ENCODE measurements at regions not wholly inside any gene's neighbourhood (a gene's known extent, or its start where the extent isn't known, plus 50 kb on each side); places are given as distances from the start of the nearest gene placed in this dataset.

- Mint-ChIP-seq H3K4me3 (no peak overlapping the region), H3K27ac (peak overlapping the region; percentile 97), H3K9me3 (peaks cover 13% of the 10 kb centered on the region), H3K27me3 (peaks cover 12% of the 10 kb centered on the region), H3K36me3 (ENCODE audit: low read depth) (peaks cover 6% of the 10 kb centered on the region), H3K4me1 (ENCODE audit: low read depth) (peaks cover 57% of the 10 kb centered on the region)
- intact Hi-C loops (cut with micrococcal nuclease), result loop anchor here (2.0 kb wide), 1 partner anchor 163 kb away; the partner anchor contains the start of gene ARL4C
Observed at GRCh38 chr2:234333168-234334130, 163.4 kb downstream of the ARL4C start.

DNA sequence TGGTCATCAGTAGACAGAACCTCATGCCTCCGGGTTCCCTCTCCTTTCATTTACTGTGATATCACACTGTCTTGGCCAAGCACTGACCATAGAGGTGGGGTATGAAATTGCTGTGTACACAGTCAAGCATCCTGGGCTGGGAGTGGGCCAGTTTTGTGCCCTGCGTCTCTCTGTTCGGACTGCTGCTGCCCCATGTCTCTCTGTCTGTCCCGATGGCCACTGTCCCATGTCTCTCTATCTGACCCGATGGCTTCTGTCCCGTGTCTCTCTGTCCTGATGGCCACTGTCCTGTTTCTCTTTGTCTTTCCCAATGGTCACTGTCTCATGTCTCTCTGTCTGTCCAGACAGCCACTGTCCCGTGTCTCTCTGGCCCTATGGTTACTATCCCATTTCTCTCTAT lies 164.9 kb downstream of the ARL4C start:
- Mint-ChIP-seq H3K9me3 (peaks cover 12% of the 10 kb centered on the region), H3K4me3 (no peak overlapping the region), H3K36me3 (ENCODE audit: low read depth) (peaks cover 6% of the 10 kb centered on the region), H3K27ac (peak overlapping the region; percentile 97), H3K27me3 (peaks cover 15% of the 10 kb centered on the region), H3K4me1 (ENCODE audit: low read depth) (peaks cover 50% of the 10 kb centered on the region)
- intact Hi-C loops (cut with micrococcal nuclease), result no loop called here

GRCh38 chr2:234331566-234331965 lies 165.3 kb downstream of the ARL4C start:
- peaks cover 46% of the 10 kb centered on the region for H3K4me1 Mint-ChIP-seq (ENCODE audit: low read depth)
- no peak overlapping the region for H3K4me3 Mint-ChIP-seq
- peaks cover 12% of the 10 kb centered on the region for H3K9me3 Mint-ChIP-seq
- peaks cover 15% of the 10 kb centered on the region for H3K27me3 Mint-ChIP-seq
- intact Hi-C loops (cut with micrococcal nuclease), result no loop called here
- H3K36me3 Mint-ChIP-seq (ENCODE audit: low read depth), result peaks cover 6% of the 10 kb centered on the region
- peak overlapping the region; percentile 97 for H3K27ac Mint-ChIP-seq

GRCh38 chr2:234330902-234331301 lies 166.0 kb downstream of the ARL4C start:
- Mint-ChIP-seq H3K4me1 (ENCODE audit: low read depth) (peaks cover 39% of the 10 kb centered on the region), H3K27ac (peak overlapping the region; percentile 97)
- intact Hi-C loops (cut with micrococcal nuclease), result no loop called here

GRCh38 chr2:234329202-234329960 lies 167.5 kb downstream of the ARL4C start:
- intact Hi-C loops (cut with micrococcal nuclease), result no loop called here
- no peak overlapping the region for H3K27ac Mint-ChIP-seq
- peaks cover 6% of the 10 kb centered on the region for H3K36me3 Mint-ChIP-seq (ENCODE audit: low read depth)
- H3K4me1 Mint-ChIP-seq (ENCODE audit: low read depth), result peaks cover 29% of the 10 kb centered on the region
- no peak overlapping the region for H3K4me3 Mint-ChIP-seq
- peaks cover 15% of the 10 kb centered on the region for H3K27me3 Mint-ChIP-seq
- peaks cover 12% of the 10 kb centered on the region for H3K9me3 Mint-ChIP-seq

More at GRCh38 chr2:234330902-234331301, 166.0 kb downstream of the ARL4C start:
- Mint-ChIP-seq H3K27me3 (peaks cover 15% of the 10 kb centered on the region), H3K36me3 (ENCODE audit: low read depth) (peaks cover 6% of the 10 kb centered on the region), H3K4me3 (no peak overlapping the region), H3K9me3 (peaks cover 12% of the 10 kb centered on the region)

- Mint-ChIP-seq H3K27ac (peak overlapping the region; percentile 21), H3K9me3 (peaks cover 12% of the 10 kb centered on the region), H3K27me3 (peaks cover 21% of the 10 kb centered on the region), H3K36me3 (ENCODE audit: low read depth) (peaks cover 6% of the 10 kb centered on the region), H3K4me1 (ENCODE audit: low read depth) (peaks cover 31% of the 10 kb centered on the region), H3K4me3 (no peak overlapping the region)
- intact Hi-C loops (cut with micrococcal nuclease), result no loop called here
Observed at GRCh38 chr2:234328444-234328990, 168.4 kb downstream of the ARL4C start.

DNA sequence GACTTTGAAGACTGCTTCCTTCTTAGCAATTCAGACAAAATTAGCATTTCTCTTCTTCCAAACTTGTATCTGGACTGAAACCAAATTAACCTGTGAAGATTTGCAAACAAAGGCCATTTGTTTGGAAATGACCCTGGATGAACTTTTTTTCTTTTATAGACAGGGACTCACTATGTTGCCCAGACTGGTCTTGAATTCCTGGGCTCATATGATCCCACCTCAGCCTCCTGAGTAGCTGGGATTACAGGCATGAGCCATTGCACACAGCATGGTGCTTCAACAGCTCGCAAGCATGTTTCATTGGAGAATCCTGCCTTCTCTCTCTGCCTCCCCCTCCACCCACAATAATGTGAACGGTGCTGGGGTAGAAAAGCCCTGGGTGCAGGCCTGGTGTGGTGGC lies 170.2 kb downstream of the ARL4C start:
- H3K4me3 Mint-ChIP-seq, result no peak overlapping the region
- H3K27ac Mint-ChIP-seq, result no peak overlapping the region
- H3K9me3 Mint-ChIP-seq, result no peaks in the 10 kb centered on the region
- peaks cover 15% of the 10 kb centered on the region for H3K4me1 Mint-ChIP-seq (ENCODE audit: low read depth)
- no peaks in the 10 kb centered on the region for H3K36me3 Mint-ChIP-seq (ENCODE audit: low read depth)
- peaks cover 12% of the 10 kb centered on the region for H3K27me3 Mint-ChIP-seq
- intact Hi-C loops (cut with micrococcal nuclease), result no loop called here

- Mint-ChIP-seq H3K4me3 (no peak overlapping the region), H3K27ac (peak overlapping the region; percentile 28), H3K9me3 (no peaks in the 10 kb centered on the region), H3K4me1 (ENCODE audit: low read depth) (peaks cover 11% of the 10 kb centered on the region), H3K27me3 (peaks cover 18% of the 10 kb centered on the region), H3K36me3 (ENCODE audit: low read depth) (no peaks in the 10 kb centered on the region)
- intact Hi-C loops (cut with micrococcal nuclease), result no loop called here
Observed at GRCh38 chr2:234324116-234324515, 172.8 kb downstream of the ARL4C start.

DNA sequence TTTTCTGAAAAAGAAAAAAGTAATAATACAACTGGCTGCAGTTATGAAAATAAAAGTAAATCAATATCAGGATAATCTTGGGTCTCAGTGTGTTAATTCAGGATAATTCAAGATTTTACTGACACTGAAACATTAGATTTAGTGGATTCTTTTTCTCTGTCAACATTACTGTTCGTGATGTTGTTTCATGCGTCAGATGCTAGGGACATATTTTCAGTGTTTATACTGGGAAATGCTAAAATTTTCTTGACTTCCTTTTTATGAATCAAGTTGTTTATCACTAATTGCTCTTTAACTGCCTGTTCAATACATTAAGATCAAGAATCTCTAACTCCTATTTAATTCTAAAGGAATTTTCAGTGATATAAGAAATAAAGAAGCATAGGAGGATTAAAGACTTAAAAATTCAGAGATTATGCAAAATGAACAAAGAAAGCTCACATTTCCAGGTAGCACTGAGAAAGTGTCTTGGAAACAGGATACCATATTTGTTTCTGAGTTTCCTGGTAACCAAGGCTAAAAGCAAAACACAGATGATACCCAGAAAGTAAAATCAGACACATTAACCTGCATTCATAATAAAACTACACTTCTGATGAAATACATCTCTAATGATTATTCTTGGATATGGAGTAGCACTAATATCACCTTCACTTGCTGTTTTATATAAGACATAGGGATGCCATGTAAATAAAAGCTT lies 174.0 kb downstream of the ARL4C start:
- no peak overlapping the region for H3K4me3 Mint-ChIP-seq

GRCh38 chr2:234320066-234320465 lies 176.8 kb downstream of the ARL4C start:
- no peak overlapping the region for H3K4me3 Mint-ChIP-seq
- peaks cover 23% of the 10 kb centered on the region for H3K4me1 Mint-ChIP-seq (ENCODE audit: low read depth)
- H3K9me3 Mint-ChIP-seq, result no peaks in the 10 kb centered on the region
- peaks cover 19% of the 10 kb centered on the region for H3K27me3 Mint-ChIP-seq
- H3K36me3 Mint-ChIP-seq (ENCODE audit: low read depth), result no peaks in the 10 kb centered on the region
- intact Hi-C loops (cut with micrococcal nuclease), result no loop called here
- H3K27ac Mint-ChIP-seq, result peak overlapping the region; percentile 13

More for the DNA sequence above, 174.0 kb downstream of the ARL4C start:
- Mint-ChIP-seq H3K9me3 (no peaks in the 10 kb centered on the region), H3K36me3 (ENCODE audit: low read depth) (no peaks in the 10 kb centered on the region), H3K27ac (no peak overlapping the region), H3K27me3 (peaks cover 17% of the 10 kb centered on the region), H3K4me1 (ENCODE audit: low read depth) (peaks cover 17% of the 10 kb centered on the region)
- intact Hi-C loops (cut with micrococcal nuclease), result no loop called here

GRCh38 chr2:234318361-234318760 lies 178.5 kb downstream of the ARL4C start:
- H3K4me1 Mint-ChIP-seq (ENCODE audit: low read depth), result peaks cover 24% of the 10 kb centered on the region
- intact Hi-C loops (cut with micrococcal nuclease), result no loop called here
- no peaks in the 10 kb centered on the region for H3K9me3 Mint-ChIP-seq
- peak overlapping the region; percentile 62 for H3K27ac Mint-ChIP-seq
- no peak overlapping the region for H3K4me3 Mint-ChIP-seq
- H3K36me3 Mint-ChIP-seq (ENCODE audit: low read depth), result no peaks in the 10 kb centered on the region
- peaks cover 12% of the 10 kb centered on the region for H3K27me3 Mint-ChIP-seq

- H3K4me1 Mint-ChIP-seq (ENCODE audit: low read depth), result peaks cover 33% of the 10 kb centered on the region
- no peak overlapping the region for H3K4me3 Mint-ChIP-seq
- intact Hi-C loops (cut with micrococcal nuclease), result no loop called here
- no peaks in the 10 kb centered on the region for H3K9me3 Mint-ChIP-seq
- H3K36me3 Mint-ChIP-seq (ENCODE audit: low read depth), result peaks cover 7% of the 10 kb centered on the region
- H3K27me3 Mint-ChIP-seq, result peaks cover 4% of the 10 kb centered on the region
- H3K27ac Mint-ChIP-seq, result peak overlapping the region; percentile 37
Observed at GRCh38 chr2:234313558-234313957, 183.3 kb downstream of the ARL4C start.

- Mint-ChIP-seq H3K36me3 (ENCODE audit: low read depth) (peaks cover 7% of the 10 kb centered on the region), H3K4me3 (no peak overlapping the region), H3K4me1 (ENCODE audit: low read depth) (peaks cover 58% of the 10 kb centered on the region), H3K27ac (peak overlapping the region; percentile 98), H3K27me3 (no peaks in the 10 kb centered on the region), H3K9me3 (no peaks in the 10 kb centered on the region)
- intact Hi-C loops (cut with micrococcal nuclease), result no loop called here
Observed at GRCh38 chr2:234310166-234310565, 186.7 kb downstream of the ARL4C start.

Data from dendritic cell treated with granulocyte-macrophage colony-stimulating factor and Interleukin-4, amounts not matched to agents 40 ng/mL and 50 ng/mL, for 4 days (primary cell).